ENCODE measurements at regions not wholly inside any gene's neighbourhood (a gene's known extent, or its start where the extent isn't known, plus 50 kb on each side); places are given as distances from the start of the nearest gene placed in this dataset.

DNA sequence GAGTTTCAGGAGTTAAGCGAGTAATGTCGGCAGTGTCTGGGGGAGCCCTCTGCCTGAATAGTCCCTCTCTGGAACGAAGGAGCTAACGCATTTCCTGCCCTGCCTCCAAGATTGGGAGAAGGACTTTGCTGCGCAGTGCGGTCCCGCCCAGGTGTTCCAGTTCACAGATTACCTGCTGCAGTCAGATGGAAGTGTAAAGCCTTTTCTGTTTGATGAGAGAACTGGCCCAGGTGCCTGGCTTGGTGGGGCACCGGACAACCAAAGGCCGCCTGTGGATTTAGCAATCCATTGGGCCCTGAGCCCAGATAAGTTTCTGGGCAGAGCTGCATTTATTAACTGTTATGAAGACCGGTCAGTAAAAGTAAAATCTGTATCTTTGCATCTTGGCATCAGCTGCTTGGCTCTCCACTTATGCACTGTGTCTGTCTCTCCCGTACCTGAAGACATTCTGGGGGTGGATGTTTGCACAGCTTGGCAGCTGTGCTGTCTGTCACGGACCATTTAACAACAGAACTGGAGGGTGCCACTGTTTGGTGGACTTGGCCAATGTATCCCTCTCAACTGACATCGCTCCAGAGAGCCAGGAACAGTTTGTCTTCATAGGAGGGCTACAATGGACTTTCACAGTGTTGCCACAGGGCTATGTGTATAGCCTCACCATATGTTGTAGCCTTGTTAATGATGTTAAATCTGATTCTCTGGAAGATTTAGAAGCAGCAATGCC lies 654.7 kb upstream of the ZWINT start:
- CTCF ChIA-PET: no interaction called here
- no peak for DNase-seq (ENCODE audit: low spot score)
- POLR2A ChIA-PET (ENCODE audit: low non-redundant PET): no interaction called here
- TF ChIP-seq, protein P1, sequence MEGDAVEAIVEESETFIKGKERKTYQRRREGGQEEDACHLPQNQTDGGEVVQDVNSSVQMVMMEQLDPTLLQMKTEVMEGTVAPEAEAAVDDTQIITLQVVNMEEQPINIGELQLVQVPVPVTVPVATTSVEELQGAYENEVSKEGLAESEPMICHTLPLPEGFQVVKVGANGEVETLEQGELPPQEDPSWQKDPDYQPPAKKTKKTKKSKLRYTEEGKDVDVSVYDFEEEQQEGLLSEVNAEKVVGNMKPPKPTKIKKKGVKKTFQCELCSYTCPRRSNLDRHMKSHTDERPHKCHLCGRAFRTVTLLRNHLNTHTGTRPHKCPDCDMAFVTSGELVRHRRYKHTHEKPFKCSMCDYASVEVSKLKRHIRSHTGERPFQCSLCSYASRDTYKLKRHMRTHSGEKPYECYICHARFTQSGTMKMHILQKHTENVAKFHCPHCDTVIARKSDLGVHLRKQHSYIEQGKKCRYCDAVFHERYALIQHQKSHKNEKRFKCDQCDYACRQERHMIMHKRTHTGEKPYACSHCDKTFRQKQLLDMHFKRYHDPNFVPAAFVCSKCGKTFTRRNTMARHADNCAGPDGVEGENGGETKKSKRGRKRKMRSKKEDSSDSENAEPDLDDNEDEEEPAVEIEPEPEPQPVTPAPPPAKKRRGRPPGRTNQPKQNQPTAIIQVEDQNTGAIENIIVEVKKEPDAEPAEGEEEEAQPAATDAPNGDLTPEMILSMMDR (conservative IDR thresholded peaks at IDR 0.05; ENCODE audit: low read depth): no peak
- no peak overlapping the region for H3K27ac ChIP-seq

DNA sequence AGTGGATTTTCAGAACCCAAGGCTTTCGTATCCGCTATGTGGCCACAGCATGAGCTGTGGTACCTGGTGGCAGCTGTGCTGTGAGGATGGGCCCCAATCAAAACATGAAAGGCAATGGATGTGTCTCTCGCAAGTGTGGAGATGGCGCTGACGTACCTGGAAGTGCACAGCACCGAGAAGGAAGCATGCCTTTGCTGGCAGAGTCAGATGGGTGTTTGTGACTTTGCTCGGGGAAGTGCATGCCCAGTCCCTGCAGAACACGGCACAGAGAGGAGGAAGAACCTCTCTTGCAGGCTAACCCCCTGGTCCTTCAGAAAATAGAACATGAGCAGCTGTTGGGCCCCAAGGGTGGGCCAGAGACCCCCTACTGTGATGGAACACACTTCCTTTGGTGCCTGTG lies 654.1 kb upstream of the ZWINT start:
- ChIA-PET POLR2A (ENCODE audit: low non-redundant PET) (no interaction called here), CTCF (no interaction called here)
- H3K27ac ChIP-seq: no peak overlapping the region
- DNase-seq (ENCODE audit: low spot score): no peak
- TF ChIP-seq, protein P1 (conservative IDR thresholded peaks at IDR 0.05; ENCODE audit: low read depth): no peak

DNA sequence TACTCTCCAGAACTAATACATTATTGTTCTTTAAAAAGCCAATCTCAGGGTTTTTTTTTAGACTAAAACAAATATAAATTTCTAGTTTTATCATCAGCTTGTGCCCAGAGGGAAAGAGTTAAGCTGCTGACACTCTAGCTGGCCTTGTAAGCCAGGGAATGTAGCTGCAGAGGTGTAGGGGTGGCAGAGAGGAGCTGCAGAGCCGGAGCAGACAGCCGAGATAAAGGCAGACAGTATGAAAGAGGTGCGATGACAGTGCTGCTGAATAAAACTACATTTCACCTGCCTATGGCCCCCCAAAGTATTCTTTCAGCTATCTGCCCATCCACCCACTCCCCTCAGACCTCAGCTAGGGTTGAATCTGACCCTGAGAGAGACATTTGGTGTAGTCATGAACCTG lies 653.7 kb upstream of the ZWINT start:
- H3K27ac ChIP-seq: no peak overlapping the region
- ChIA-PET CTCF (no interaction called here), POLR2A (ENCODE audit: low non-redundant PET) (no interaction called here)
- TF ChIP-seq, protein P1 (conservative IDR thresholded peaks at IDR 0.05; ENCODE audit: low read depth): no peak
- DNase-seq (ENCODE audit: low spot score): no peak

DNA sequence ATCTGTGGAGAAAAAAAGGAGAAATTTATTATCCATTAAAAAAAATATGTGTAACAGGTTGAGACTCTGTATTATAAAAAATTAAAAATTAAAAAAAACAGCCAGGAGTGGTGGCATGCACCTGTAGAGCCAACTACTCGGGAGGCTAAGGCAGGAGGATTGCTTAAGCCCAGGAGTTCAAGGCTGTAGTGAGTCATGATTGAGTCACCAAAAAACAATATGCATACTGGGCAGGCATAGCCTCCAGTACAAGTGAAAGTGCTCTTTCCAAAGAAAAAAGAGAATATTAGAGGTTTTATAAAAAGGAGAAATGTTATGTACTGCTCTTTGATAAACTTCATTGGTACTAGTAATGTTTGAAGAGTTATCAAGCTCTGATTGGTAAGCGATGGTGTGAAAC lies 647.1 kb upstream of the ZWINT start:
- TF ChIP-seq, protein P1 (conservative IDR thresholded peaks at IDR 0.05; ENCODE audit: low read depth): no peak
- no peak overlapping the region for H3K27ac ChIP-seq
- DNase-seq (ENCODE audit: low spot score): no peak
- ChIA-PET POLR2A (ENCODE audit: low non-redundant PET) (no interaction called here), CTCF (no interaction called here)

DNA sequence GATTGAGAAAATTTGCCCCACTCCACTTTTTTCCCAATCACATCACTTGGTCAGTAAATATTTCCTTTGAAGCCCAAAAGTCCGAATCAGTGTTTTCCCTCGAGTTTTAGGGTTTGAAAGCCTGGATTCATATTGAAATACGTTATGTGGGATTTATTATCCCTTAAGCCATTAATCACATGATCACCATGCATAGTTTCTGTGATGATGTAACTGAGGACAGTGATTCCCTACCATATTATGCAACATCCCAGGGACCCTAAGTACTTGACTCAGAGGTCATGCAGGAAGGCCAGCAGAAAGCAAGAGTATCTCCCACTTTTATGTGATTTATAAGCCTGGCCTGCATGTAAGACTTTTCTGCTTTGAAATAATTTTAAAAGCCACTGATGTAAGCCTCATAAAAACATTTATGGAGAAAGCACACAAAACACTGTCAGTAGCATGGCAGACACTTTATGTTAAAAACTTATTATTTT lies 630.6 kb upstream of the ZWINT start:
- ChIA-PET CTCF (no interaction called here), POLR2A (ENCODE audit: low non-redundant PET) (no interaction called here)
- H3K27ac ChIP-seq: no peak overlapping the region
- TF ChIP-seq, protein P1 (conservative IDR thresholded peaks at IDR 0.05; ENCODE audit: low read depth): no peak
- no peak for DNase-seq (ENCODE audit: low spot score)

DNA sequence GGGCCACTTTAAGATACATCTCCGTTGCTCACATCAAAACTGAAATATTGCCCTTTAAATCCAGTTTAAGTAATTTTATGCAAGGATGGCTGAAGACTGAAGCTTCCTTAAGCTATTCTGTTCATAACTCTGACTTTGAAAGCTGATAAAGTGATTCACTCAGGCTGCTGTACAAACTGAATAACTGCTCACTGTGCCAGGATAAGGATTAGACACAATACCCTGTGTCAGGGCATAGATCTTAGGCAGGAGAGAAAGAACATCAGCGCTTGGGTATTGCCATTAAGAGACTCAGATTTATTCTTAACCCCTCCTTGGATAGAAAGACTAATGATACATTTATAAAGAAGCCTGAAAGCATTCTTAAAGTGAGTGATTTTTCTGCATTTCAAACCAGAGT lies 614.5 kb upstream of the ZWINT start:
- no peak overlapping the region for H3K27ac ChIP-seq
- CTCF ChIA-PET: no interaction called here
- POLR2A ChIA-PET (ENCODE audit: low non-redundant PET): no interaction called here
- TF ChIP-seq, protein P1 (conservative IDR thresholded peaks at IDR 0.05; ENCODE audit: low read depth): no peak
- no peak for DNase-seq (ENCODE audit: low spot score)
